Lung (tissue), 11 donors: ENCODE measurements at regions not wholly inside any gene's neighbourhood (a gene's known extent, or its start where the extent isn't known, plus 50 kb on each side); places are given as distances from the start of the nearest gene placed in this dataset.
A peak's percentile ranks its signal among the peaks of the same experiment; 100 is the strongest.

ENCODE experiments used
- ATAC-seq: fragments of 200-7000 bp; cut with Tn5 transposase; one replicate; pipeline ENCODE4 v1.9.1; 2020; ENCODE audit warnings: moderate number of reproducible peaks; ENCODE audit not compliant: insufficient read depth, low FRiP score
- DNase-seq, 3 donors: peaks; one replicate each; pipeline ENCODE4 v3.0.0-alpha.2; 2013 to 2017
- H3K27ac ChIP-seq, 2 donors: one replicate each; pipeline ENCODE4 v1.5.1; 2013; ENCODE audit warnings: mild to moderate bottlenecking in 2 of 2, moderate library complexity in 2 of 2, control low read depth in 1 of 2, inconsistent platforms in 1 of 2, low read depth in 1 of 2, low read length in 1 of 2
- H3K27me3 ChIP-seq, 3 donors: one replicate each; pipeline ENCODE4 v1.5.1; 2013; ENCODE audit warnings: low read length in 2 of 3; ENCODE audit not compliant: control insufficient read depth in 3 of 3, insufficient read depth in 3 of 3
- H3K36me3 ChIP-seq, 4 donors: one replicate each; pipeline ENCODE4 v1.5.1; 2013; ENCODE audit warnings: low read length in 4 of 4, mild to moderate bottlenecking in 1 of 4, moderate library complexity in 1 of 4; ENCODE audit not compliant: control insufficient read depth in 4 of 4, insufficient read depth in 4 of 4
- H3K4me1 ChIP-seq, 5 donors: one replicate each; pipeline ENCODE4 v1.5.1; 2013; ENCODE audit warnings: low read length in 5 of 5, mild to moderate bottlenecking in 2 of 5, moderate library complexity in 1 of 5; ENCODE audit not compliant: control insufficient read depth in 5 of 5, insufficient read depth in 5 of 5
- H3K4me3 ChIP-seq: one replicate; pipeline ENCODE4 v1.5.1; 2013; ENCODE audit warnings: mild to moderate bottlenecking, control low read depth, moderate library complexity
- H3K9ac ChIP-seq, 2 donors: one replicate each; pipeline ENCODE4 v1.5.1; 2013; ENCODE audit warnings: low read length in 2 of 2, control low read depth in 1 of 2; ENCODE audit not compliant: insufficient read depth in 1 of 2
- H3K9me3 ChIP-seq, 4 donors: one replicate each; pipeline ENCODE4 v1.5.1; 2013; ENCODE audit warnings: low read length in 3 of 4, mild to moderate bottlenecking in 1 of 4, moderate library complexity in 1 of 4; ENCODE audit not compliant: control insufficient read depth in 4 of 4, insufficient read depth in 3 of 4
- CTCF ChIP-seq: IDR thresholded peaks from 2 replicates; pipeline ENCODE4 v1.5.1; 2012; ENCODE audit warnings: mild to moderate bottlenecking; ENCODE audit errors: control extremely low read depth, extremely low read depth
- WGBS, 2 donors: extraction: QIAGEN DNeasy Blood & Tissue Kit; methylation state at CpG; one replicate each; pipeline ENCODE4 v1.1.7; 2013; 5-methylcytosine and 5-hydroxymethylcytosine counted together
- donor health status: control.
- donor health status: control.
- donor health status: Bipolar disorder and iron deficiency.
- donor health status: healthy.
- donor health status: DM: yes; HTN: yes; CAD: no.

- Histone ChIP-seq H3K27ac (peak overlapping the region in 1 of 2 donors; percentile 90), H3K27me3 (no peaks in the 10 kb centered on the region), H3K9me3 (no peaks in the 10 kb centered on the region), H3K36me3 (no peaks in the 10 kb centered on the region), H3K4me3 (no peak overlapping the region), H3K9ac (no peak overlapping the region), H3K4me1 (peaks cover 0 to 22% (median 15%) of the 10 kb centered on the region in 5 donors)
- DNase-seq (peak; percentile 18 to 82 (median 81)), ATAC-seq (no peak)
- TF ChIP-seq CTCF = no peak
These were observed 210.0 kb upstream of the PAPPA start for GRCh38 chr9:115943431-115944165.

GRCh38 chr9:115944166-115944948, 209.2 kb upstream of the PAPPA start:
- H3K4me3 ChIP-seq = no peak overlapping the region
- ATAC-seq = peak; percentile 75

GRCh38 chr9:115945009-115945431, 208.6 kb upstream of the PAPPA start:
- Histone ChIP-seq H3K36me3 (no peaks in the 10 kb centered on the region), H3K27me3 (no peaks in the 10 kb centered on the region), H3K9ac (no peak overlapping the region), H3K27ac (peak overlapping the region; percentile 5 to 90), H3K4me1 (peaks cover 0 to 22% (median 15%) of the 10 kb centered on the region in 5 donors), H3K4me3 (no peak overlapping the region), H3K9me3 (no peaks in the 10 kb centered on the region)
- no peak for ATAC-seq
- DNase-seq = no peak
- no peak for TF ChIP-seq CTCF

More at GRCh38 chr9:115944166-115944948, 209.2 kb upstream of the PAPPA start:
- TF ChIP-seq CTCF = no peak
- peaks cover 0 to 22% (median 15%) of the 10 kb centered on the region in 5 donors for H3K4me1 ChIP-seq
- peak overlapping the region; percentile 5 to 90 for H3K27ac ChIP-seq
- 46 to 70% methylated on average over 10 of the region's 10 CpGs for WGBS, 2 donors
- H3K9me3 ChIP-seq = no peaks in the 10 kb centered on the region
- no peak overlapping the region for H3K9ac ChIP-seq
- H3K36me3 ChIP-seq = no peaks in the 10 kb centered on the region
- DNase-seq = peak; percentile 83 to 92 (median 91)
- no peaks in the 10 kb centered on the region for H3K27me3 ChIP-seq
